OCI-LY3 (cell line): ENCODE measurements at regions not wholly inside any gene's neighbourhood (a gene's known extent, or its start where the extent isn't known, plus 50 kb on each side); places are given as distances from the start of the nearest gene placed in this dataset.

ENCODE experiments used
- EZH2phosphoT487 ChIP-seq: fragments of 200-600 bp; shearing (Covaris generic); IDR thresholded peaks from 2 replicates; pipeline ENCODE4 v1.6.1; 2018; ENCODE audit warnings: antibody characterized with exemption, mixed run types, low read depth
- TF ChIP-seq, protein P1 (sequence below): fragments of 200-600, 300-600 bp; sonication (generic); IDR thresholded peaks from 2 replicates; pipeline ENCODE4 v1.5.1; 2014; ENCODE audit warnings: antibody characterized with exemption, low read length, low read depth

DNA sequence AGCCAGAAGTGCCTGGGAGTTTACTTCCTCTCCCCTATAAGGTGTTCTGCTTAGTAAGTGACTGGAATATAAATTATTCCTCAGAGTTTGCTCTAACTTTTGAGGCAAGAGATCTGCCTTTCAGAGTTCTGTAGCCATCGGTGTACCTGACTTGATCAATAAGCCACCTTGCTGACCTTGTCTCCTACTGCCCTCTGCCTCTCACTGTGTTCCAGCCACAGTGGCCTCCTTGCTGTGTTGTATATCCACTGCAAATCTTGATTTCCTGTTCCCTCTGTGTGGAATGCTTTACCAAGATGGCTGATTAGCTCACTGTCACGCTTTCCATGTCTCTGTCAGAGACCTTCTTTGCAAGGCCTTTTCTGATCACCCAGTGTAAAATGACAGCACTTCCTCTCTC is 442.4 kb downstream of the SQOR start:
- TF ChIP-seq, protein P1, sequence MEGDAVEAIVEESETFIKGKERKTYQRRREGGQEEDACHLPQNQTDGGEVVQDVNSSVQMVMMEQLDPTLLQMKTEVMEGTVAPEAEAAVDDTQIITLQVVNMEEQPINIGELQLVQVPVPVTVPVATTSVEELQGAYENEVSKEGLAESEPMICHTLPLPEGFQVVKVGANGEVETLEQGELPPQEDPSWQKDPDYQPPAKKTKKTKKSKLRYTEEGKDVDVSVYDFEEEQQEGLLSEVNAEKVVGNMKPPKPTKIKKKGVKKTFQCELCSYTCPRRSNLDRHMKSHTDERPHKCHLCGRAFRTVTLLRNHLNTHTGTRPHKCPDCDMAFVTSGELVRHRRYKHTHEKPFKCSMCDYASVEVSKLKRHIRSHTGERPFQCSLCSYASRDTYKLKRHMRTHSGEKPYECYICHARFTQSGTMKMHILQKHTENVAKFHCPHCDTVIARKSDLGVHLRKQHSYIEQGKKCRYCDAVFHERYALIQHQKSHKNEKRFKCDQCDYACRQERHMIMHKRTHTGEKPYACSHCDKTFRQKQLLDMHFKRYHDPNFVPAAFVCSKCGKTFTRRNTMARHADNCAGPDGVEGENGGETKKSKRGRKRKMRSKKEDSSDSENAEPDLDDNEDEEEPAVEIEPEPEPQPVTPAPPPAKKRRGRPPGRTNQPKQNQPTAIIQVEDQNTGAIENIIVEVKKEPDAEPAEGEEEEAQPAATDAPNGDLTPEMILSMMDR = no peak
- TF ChIP-seq EZH2phosphoT487 = no peak
